Trophoblast cell (in vitro differentiated cells and primary cell): ENCODE measurements at regions not wholly inside any gene's neighbourhood (a gene's known extent, or its start where the extent isn't known, plus 50 kb on each side); places are given as distances from the start of the nearest gene placed in this dataset.

ENCODE experiments used
- DNase-seq, 2 donors: peaks; one replicate each; pipeline ENCODE4 v3.0.0-alpha.2; 2016
- H2AFZ ChIP-seq: 2 replicates; pipeline ENCODE4 v1.6.1; 2013; ENCODE audit warnings: low read length, moderate library complexity, mild to moderate bottlenecking; ENCODE audit not compliant: insufficient read depth, poor library complexity
- H2AK5ac ChIP-seq: 2 replicates; pipeline ENCODE4 v1.6.1; 2013; ENCODE audit warnings: mild to moderate bottlenecking, low read length
- H2BK120ac ChIP-seq: 2 replicates; pipeline ENCODE4 v1.6.1; 2013; ENCODE audit warnings: low read length, mild to moderate bottlenecking, moderate library complexity; ENCODE audit not compliant: insufficient read depth, poor library complexity
- H2BK12ac ChIP-seq: 2 replicates; pipeline ENCODE4 v1.6.1; 2013; ENCODE audit warnings: mild to moderate bottlenecking, low read length, moderate library complexity
- H2BK5ac ChIP-seq: 2 replicates; pipeline ENCODE4 v1.6.1; 2013; ENCODE audit warnings: low read length, low read depth, moderate library complexity, mild to moderate bottlenecking; ENCODE audit not compliant: poor library complexity
- H3K14ac ChIP-seq: 2 replicates; pipeline ENCODE4 v1.6.1; 2013; ENCODE audit warnings: mild to moderate bottlenecking, low read length
- H3K18ac ChIP-seq: 2 replicates; pipeline ENCODE4 v1.6.1; 2013; ENCODE audit warnings: mild to moderate bottlenecking, low read length
- H3K23ac ChIP-seq: 2 replicates; pipeline ENCODE4 v1.6.1; 2013; ENCODE audit warnings: low read length
- H3K27ac ChIP-seq: 2 replicates; pipeline ENCODE4 v1.5.1; 2013; ENCODE audit warnings: low read depth, mild to moderate bottlenecking, inconsistent platforms, low read length, moderate library complexity
- H3K27me3 ChIP-seq: 2 replicates; pipeline ENCODE4 v1.6.1; 2013; ENCODE audit warnings: inconsistent platforms, mild to moderate bottlenecking, low read length, moderate library complexity; ENCODE audit not compliant: insufficient read depth
- H3K36me3 ChIP-seq, 2 experiments: 1 replicate in 1 of 2; 2 replicates in 1 of 2; pipeline ENCODE4 v1.6.1; 2013; ENCODE audit warnings: low read length in 2 of 2, mild to moderate bottlenecking in 2 of 2, moderate library complexity in 1 of 2; ENCODE audit not compliant: insufficient read depth in 2 of 2, control insufficient read depth in 1 of 2
- H3K4ac ChIP-seq: 2 replicates; pipeline ENCODE4 v1.6.1; 2013; ENCODE audit warnings: low read depth, mild to moderate bottlenecking, low read length, moderate library complexity
- H3K4me1 ChIP-seq, 2 experiments: 1 replicate in 1 of 2; 2 replicates in 1 of 2; pipeline ENCODE4 v1.6.1; 2013; ENCODE audit warnings: low read length in 2 of 2, mild to moderate bottlenecking in 2 of 2, moderate library complexity in 1 of 2; ENCODE audit not compliant: insufficient read depth in 2 of 2, control insufficient read depth in 1 of 2
- H3K4me2 ChIP-seq: 2 replicates; pipeline ENCODE4 v1.6.1; 2013; ENCODE audit warnings: inconsistent platforms, mild to moderate bottlenecking, low read length, moderate library complexity
- H3K4me3 ChIP-seq: 2 replicates; pipeline ENCODE4 v1.5.1; 2013; ENCODE audit warnings: mild to moderate bottlenecking, low read depth, low read length, inconsistent platforms
- H3K79me1 ChIP-seq: one replicate; pipeline ENCODE4 v1.6.1; 2013; ENCODE audit warnings: low read length
- H3K79me2 ChIP-seq: 2 replicates; pipeline ENCODE4 v1.6.1; 2013; ENCODE audit warnings: low read length, mild to moderate bottlenecking; ENCODE audit not compliant: control insufficient read depth, insufficient read depth, poor library complexity
- H3K9ac ChIP-seq: 2 replicates; pipeline ENCODE4 v1.6.1; 2013; ENCODE audit warnings: mild to moderate bottlenecking, low read length
- H3K9me3 ChIP-seq: 2 replicates; pipeline ENCODE4 v1.6.1; 2013; ENCODE audit warnings: low read depth, mild to moderate bottlenecking, control low read depth, inconsistent platforms, low read length; ENCODE audit not compliant: insufficient read depth
- H4K12ac ChIP-seq: 2 replicates; pipeline ENCODE4 v1.6.1; 2013; ENCODE audit warnings: low read depth, mild to moderate bottlenecking, low read length, moderate library complexity
- H4K8ac ChIP-seq: 2 replicates; pipeline ENCODE4 v1.6.1; 2013; ENCODE audit warnings: low read depth, mild to moderate bottlenecking, low read length, moderate library complexity
- H4K91ac ChIP-seq: one replicate; pipeline ENCODE4 v1.6.1; 2013; ENCODE audit warnings: low read depth, mild to moderate bottlenecking, low read length, moderate library complexity
- WGBS: extraction: QIAGEN DNeasy Blood & Tissue Kit; methylation state at CpG from one replicate; pipeline ENCODE4 v1.1.7; 2013; ENCODE audit warnings: missing lambda C conversion rate; ENCODE audit not compliant: insufficient read length, insufficient coverage; ENCODE audit errors: extremely low coverage; 5-methylcytosine and 5-hydroxymethylcytosine counted together

GRCh38 chr13:79906345-79906744 lies 425.4 kb downstream of the NDFIP2 start:
- Histone ChIP-seq H3K79me2 (no peaks in the 10 kb centered on the region), H3K79me1 (no peaks in the 10 kb centered on the region), H3K14ac (no peak overlapping the region), H3K9me3 (peaks cover 2% of the 10 kb centered on the region), H3K18ac (no peak overlapping the region), H2AFZ (no peak overlapping the region), H3K36me3 (no peaks in the 10 kb centered on the region), H3K4me3 (no peak overlapping the region), H3K23ac (no peak overlapping the region), H3K27ac (no peak overlapping the region), H4K8ac (no peak overlapping the region), H4K12ac (no peak overlapping the region), H2AK5ac (no peak overlapping the region), H3K4me2 (no peak overlapping the region), H3K9ac (no peak overlapping the region), H2BK120ac (no peak overlapping the region), H2BK5ac (no peak overlapping the region), H2BK12ac (no peak overlapping the region), H3K4me1 (peaks cover 0 to 2% of the 10 kb centered on the region in 2 experiments), H4K91ac (no peak overlapping the region), H3K27me3 (no peaks in the 10 kb centered on the region), H3K4ac (no peak overlapping the region)
- no CpG with 5 or more reads among the region's 3 CpGs for WGBS
- DNase-seq = no peak

DNA sequence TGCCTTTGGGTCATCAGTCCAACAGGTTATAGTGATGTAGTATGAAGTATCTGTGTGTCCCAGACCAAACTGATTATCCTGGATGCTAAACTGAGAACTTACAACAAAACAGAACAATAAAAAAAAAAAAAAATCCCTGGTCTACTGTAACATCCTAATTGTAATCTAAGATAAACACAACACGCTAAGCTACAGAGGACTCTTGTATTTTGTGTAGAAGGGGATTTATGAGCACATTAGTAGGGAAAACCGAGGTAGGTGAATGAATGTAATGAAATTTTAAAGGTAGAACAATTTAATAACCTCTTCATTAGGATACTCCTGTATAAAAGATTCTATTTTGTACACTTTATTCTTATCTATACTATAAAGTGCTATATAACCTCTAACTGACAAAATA lies 424.1 kb downstream of the NDFIP2 start:
- Histone ChIP-seq H3K27me3 (no peaks in the 10 kb centered on the region), H2BK120ac (no peak overlapping the region), H2AFZ (no peak overlapping the region), H2BK5ac (no peak overlapping the region), H4K12ac (no peak overlapping the region), H2BK12ac (no peak overlapping the region), H3K23ac (no peak overlapping the region), H3K9me3 (peaks cover 3% of the 10 kb centered on the region), H3K79me1 (no peaks in the 10 kb centered on the region), H3K4ac (no peak overlapping the region), H3K27ac (no peak overlapping the region), H2AK5ac (no peak overlapping the region), H3K4me3 (no peak overlapping the region), H3K9ac (no peak overlapping the region), H4K8ac (no peak overlapping the region), H3K79me2 (no peaks in the 10 kb centered on the region), H3K36me3 (no peaks in the 10 kb centered on the region), H3K14ac (no peak overlapping the region), H3K18ac (no peak overlapping the region), H3K4me2 (no peak overlapping the region), H3K4me1 (peaks cover 0 to 3% of the 10 kb centered on the region in 2 experiments), H4K91ac (no peak overlapping the region)
- no peak for DNase-seq
- WGBS = no CpG with 5 or more reads among the region's 2 CpGs

DNA sequence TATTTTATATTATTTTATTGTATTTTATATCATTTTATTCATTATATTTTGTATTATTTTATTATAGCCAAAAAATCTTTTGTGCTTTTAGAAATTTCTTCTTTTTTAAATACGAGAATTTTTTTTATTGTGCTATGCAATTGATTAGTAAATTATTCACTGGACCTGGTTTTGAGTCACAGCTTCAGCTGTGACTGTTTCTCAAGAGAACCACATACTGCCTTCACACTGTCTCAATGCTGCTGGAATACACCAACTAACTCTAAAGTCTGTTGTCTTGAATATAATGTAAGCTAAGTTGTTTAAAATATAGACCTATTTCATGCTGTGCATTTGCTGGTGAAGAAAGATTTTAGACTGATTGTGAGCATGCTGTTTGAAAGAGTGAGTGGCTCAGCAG lies 423.6 kb downstream of the NDFIP2 start:
- H4K12ac ChIP-seq = no peak overlapping the region
- H3K79me2 ChIP-seq = no peaks in the 10 kb centered on the region
- no peak overlapping the region for H3K4me2 ChIP-seq
- H3K9ac ChIP-seq = no peak overlapping the region
- no peak overlapping the region for H2BK120ac ChIP-seq
- H2BK12ac ChIP-seq = no peak overlapping the region
- no peak overlapping the region for H2AFZ ChIP-seq
- H3K36me3 ChIP-seq = no peaks in the 10 kb centered on the region
- no peak overlapping the region for H3K4me3 ChIP-seq
- no peak overlapping the region for H2AK5ac ChIP-seq
- no peak overlapping the region for H2BK5ac ChIP-seq
- H3K4me1 ChIP-seq = peaks cover 0 to 3% of the 10 kb centered on the region in 2 experiments
- no peak overlapping the region for H3K18ac ChIP-seq
- H4K8ac ChIP-seq = no peak overlapping the region
- H3K23ac ChIP-seq = no peak overlapping the region
- no peaks in the 10 kb centered on the region for H3K79me1 ChIP-seq
- no peak for DNase-seq
- WGBS = no CpG with 5 or more reads among the region's 1 CpG
- no peak overlapping the region for H3K27ac ChIP-seq
- peaks cover 3% of the 10 kb centered on the region for H3K9me3 ChIP-seq
- H3K27me3 ChIP-seq = no peaks in the 10 kb centered on the region
- no peak overlapping the region for H3K4ac ChIP-seq
- H4K91ac ChIP-seq = no peak overlapping the region
- no peak overlapping the region for H3K14ac ChIP-seq

DNA sequence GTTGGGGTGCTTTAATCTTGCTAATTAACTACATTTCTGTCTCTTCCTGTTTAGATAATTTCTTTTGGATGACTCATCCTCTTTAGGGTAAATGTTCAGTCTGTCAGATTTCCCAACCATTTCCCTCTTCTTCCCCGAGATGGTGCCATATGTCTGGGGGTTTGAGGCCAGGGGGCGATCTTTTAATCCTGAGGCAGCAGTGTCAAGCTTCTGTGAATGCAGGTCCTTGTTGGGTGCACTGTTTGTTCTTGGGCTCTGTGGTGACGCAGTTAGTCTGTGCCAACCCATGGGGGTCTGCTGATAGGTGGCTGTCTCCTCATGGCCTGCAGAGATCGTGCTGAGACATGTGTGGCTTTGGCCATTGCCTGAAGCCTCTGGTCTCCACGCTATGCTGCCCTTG lies 420.4 kb downstream of the NDFIP2 start:
- Histone ChIP-seq H2BK12ac (peak overlapping the region; percentile 41), H3K27ac (no peak overlapping the region), H4K12ac (no peak overlapping the region), H3K4me2 (no peak overlapping the region), H3K4me3 (no peak overlapping the region), H4K8ac (no peak overlapping the region), H3K9me3 (peaks cover 3% of the 10 kb centered on the region), H3K79me1 (no peaks in the 10 kb centered on the region), H2BK120ac (no peak overlapping the region), H3K4ac (no peak overlapping the region), H3K23ac (no peak overlapping the region), H3K36me3 (no peaks in the 10 kb centered on the region), H4K91ac (no peak overlapping the region), H3K4me1 (peaks cover 0 to 3% of the 10 kb centered on the region in 2 experiments), H3K79me2 (no peaks in the 10 kb centered on the region), H3K27me3 (no peaks in the 10 kb centered on the region), H2AK5ac (no peak overlapping the region), H2BK5ac (no peak overlapping the region), H3K18ac (no peak overlapping the region), H3K14ac (no peak overlapping the region), H2AFZ (no peak overlapping the region), H3K9ac (peak overlapping the region; percentile 1)
- no CpG with 5 or more reads among the region's 5 CpGs for WGBS
- no peak for DNase-seq
